Mesenteric fat pad (tissue), 1 donor: ENCODE measurements at regions not wholly inside any gene's neighbourhood (a gene's known extent, or its start where the extent isn't known, plus 50 kb on each side); places are given as distances from the start of the nearest gene placed in this dataset.

Experiments used
- DNase-seq: peaks from one replicate; pipeline ENCODE4 v3.0.0-alpha.2; 2020; ENCODE audit warnings: low spot score
- donor health status: DM: yes; HTN: yes; CAD: no.

DNA sequence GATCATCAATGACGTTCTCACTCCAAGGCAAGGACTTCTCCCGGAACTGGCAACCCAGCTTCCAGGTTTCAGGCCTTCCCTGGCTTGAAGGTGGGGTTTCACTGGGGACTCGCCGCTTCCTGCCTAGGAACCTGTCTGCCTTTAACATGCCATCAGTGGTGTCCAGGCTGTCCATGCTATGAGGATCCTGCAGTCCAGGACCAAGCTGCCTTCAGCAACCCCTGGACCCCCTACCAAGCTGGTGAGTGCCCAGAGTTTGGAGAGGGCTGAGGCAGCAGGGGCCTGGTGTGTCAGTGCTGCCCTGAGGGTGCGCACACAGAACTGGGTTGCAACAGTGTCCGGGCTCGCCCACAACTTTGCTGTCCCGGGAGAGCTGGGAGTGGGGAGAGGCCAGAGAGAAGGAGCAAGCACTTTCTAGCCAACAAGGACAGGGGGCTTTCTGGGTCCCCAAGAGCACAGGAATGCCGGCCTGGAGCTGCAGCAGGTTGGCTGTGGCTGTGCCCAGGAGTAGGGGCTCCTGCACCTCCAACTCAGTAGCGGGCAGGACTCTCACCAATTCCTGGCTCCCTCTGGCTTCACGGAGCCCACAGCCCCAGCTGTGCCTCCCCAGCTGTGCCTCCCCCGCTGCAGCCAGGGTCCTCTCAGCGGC, 1563.2 kb upstream of the MIR17HG start:
- no peak for DNase-seq

DNA sequence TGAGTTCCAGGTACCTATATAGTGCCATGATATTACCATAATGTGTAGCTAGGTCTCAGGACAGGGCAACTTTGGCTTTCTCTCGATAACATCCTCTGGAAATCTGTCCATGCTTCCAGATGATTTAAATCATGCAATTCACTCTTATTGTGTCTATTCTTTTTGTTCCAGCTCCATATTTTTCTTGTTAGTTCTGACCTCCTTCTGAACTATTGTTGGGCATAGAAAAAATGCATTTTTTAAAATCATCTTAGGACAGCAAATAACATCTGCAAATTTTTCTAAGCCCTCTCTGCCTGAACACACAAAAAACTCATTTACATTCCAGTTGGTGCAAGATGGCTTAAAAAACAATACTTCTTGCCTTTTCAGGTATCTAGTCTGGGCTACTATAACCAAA, 1561.0 kb upstream of the MIR17HG start:
- no peak for DNase-seq

DNA sequence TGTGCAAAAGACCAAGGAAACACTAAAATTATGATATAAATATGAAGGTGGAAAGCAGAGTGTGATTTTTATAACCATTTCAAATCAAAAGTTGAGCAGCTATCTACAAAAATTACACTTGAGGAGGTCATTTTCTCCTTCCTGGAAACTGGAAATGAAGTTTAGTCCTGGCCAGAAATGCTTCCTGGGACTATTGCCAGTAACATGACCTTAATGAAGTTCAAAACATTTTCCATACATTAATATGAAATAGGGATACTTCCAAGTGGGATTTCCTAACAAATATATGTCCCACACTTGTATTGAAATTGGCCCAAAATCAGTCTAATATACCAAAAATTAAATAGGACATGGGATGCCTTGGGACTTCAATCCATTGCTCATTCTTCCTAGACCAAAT, 1556.8 kb upstream of the MIR17HG start:
- DNase-seq: no peak

DNA sequence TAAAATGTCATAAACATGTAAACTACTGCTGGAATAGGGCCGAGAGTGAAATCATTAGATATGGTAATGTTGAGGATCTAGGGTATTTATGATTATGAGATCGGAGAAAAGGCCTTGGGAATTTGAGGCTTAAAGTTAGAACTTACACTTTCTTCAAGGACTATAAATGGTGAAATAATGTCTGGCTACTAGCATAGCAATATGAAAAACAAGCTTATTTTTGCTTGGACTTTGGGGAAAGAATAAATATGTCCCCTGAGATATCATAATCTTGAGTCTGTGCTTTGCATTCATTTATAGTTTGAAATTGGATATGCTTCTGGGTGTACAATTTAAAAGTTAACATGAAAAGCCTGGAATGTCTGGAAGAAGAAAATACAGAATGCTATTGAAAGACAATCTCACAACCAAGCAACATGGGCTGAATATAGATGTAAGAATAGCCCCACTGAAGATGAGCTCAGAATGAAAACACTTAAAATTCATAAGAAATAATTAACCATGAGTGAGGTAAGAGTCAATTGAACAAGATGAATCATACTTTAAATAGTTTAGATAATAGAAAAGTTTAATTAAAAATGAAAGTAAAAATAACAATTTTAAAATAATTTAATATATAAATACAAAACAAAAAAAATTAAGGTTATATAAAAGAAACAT, 1555.4 kb upstream of the MIR17HG start:
- DNase-seq: no peak

DNA sequence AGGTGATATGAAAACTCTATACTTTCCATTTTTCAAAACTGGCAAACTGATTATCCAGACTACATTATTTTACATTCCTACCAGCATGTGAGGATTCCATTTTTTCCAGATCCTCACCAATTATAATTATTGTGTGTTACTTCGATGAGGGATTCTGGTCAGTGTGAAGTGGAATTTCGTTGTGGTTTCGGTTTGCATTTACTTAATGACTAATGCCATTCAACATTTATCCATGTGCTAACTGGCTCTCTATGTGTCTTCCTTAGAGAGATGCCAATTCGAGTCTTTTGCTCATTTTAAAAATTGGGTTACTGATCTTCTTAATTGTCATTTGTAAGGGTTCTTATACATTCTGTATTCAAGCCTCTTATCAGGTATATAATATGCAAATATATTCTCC, 1551.3 kb upstream of the MIR17HG start:
- DNase-seq: no peak

DNA sequence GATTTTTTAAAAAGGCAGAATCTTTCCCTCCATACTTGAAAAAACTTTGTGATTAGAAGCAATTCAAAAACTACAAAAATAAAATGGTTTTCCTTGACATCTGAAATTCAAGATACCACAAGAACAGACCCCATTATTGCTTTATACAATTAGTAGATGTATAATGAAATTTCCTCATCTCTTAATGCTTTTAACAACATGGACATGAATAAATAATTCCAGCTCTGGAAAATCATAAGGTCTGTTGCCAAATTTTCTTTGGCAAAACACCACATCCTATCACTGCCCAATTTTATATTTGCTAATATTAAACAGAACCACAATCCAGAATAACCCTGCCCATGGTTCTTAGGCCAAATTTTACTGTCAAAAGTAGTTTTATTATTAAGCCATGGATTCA, 1543.6 kb upstream of the MIR17HG start:
- no peak for DNase-seq

DNA sequence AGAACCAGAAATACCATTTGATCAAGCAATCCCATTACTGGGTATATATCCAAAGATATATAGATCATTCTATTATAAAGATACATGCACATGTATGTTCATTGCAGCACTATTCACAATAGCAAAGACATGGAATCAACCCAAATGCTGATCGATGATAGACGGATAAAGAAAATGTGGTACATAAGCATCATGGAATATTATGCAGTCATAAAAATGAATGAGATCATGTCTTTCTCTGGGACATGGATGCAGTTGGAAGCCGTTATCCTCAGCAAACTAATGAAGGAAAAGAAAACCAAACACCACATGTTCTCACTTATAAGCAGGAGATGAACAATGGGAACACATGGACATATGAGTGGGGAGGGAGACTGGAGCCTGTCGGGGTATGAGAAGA, 1540.9 kb upstream of the MIR17HG start:
- DNase-seq: no peak

DNA sequence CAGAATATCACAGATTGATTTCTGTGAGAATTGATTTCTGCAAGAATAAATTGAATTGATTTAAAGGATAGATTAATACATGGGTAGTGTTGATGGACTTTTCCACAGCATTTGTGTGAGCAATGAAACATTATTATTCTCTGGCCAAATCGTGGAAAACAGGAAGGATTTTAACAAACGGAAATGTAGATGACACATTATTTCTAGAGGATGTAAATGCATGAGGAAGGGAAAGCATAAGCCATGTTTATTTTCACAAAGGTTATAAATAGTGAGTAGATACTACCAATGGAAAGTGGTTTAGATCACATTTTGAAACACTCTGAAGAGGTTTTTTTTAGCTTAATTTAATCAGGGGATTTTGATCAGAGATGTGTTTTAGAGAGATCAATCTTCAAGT, 1534.6 kb upstream of the MIR17HG start:
- DNase-seq: no peak

DNA sequence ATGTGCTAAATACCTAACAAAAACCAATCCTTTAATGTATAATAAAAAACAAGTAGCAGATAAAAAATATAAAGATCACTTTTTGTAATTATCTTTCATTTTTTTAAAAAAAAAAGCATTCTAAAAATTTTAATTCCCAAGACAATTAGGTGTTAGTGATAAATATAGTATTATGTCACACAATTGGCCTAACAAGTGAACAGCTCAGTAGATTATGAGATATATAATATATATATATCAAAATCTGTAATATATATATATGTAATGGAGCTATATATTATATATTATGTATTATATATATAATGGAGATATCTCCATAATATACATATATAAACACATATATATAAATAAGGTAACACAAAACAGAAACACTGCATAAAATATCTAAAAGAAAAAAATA, 1531.1 kb upstream of the MIR17HG start:
- no peak for DNase-seq

DNA sequence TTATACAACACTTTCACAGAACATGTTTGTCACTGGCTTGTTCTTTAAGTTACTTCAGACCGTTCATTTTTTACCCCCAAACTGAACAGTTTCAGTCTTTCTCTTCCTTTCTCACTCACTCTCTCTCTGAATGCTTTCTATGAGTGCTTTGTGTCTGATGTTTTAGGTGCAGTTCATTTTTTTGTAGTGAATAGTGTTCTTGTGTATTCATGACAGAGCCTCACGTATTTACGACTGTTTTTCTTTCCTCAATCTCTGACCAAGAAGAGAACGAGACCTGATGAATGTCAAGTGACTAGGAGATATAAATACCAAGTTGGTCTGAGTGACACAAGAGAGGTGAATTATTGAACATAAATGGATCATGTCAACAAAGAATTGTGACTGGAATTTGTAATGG, 1525.0 kb upstream of the MIR17HG start:
- DNase-seq: no peak

DNA sequence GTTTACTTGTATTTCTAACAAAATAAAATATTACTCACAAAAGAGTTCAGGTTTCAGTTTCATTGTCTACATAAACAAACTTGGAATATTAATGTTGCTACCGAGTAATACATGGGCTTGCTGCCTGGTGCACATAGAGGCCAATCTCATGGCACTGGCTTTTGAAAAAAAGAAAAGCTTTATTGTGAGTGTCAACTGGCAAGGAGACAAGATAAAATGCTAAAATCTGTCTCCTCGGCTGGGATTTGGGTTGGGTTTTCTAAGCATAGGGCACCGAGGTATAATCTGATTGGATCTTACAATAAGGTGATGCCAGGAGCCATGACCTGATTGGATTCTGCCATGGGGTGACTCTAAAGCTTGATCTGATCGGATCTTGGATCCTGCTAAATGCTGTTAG, 1519.9 kb upstream of the MIR17HG start:
- no peak for DNase-seq

DNA sequence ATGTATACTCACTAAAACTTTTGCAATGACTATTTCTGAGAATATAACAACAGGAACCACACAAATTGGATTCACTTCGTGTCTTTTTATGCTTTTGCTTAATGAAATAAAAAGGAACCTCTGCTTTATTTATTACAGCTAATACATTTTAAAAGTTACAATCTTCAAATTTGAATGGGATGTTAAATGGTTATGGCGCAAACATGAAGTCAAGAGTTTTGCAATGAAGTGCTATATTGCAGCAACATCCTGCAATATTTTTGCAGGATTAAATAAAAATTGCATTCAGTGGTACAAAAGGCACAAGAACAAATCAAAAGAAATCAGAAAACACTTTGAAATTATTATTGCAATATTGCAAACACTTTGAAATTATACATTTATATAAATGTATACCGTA, 1519.0 kb upstream of the MIR17HG start:
- DNase-seq: no peak

DNA sequence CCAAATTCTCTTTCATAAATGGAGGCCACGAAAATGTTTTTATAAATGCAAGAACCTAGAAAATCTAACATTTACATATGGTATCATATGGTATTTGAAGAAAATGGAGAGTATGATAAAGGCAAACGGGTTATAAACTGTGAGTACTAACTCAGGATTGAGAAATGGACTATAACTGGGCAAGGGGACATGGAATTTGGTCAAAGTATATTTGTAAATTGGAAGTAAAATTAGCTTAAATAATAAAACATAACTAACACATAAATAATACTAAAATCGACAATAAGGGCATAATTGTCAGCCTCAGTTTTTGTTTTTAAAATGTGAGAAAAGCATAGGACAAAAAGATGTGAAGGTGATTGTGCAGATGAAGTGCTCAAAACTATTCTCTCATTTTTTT, 1516.3 kb upstream of the MIR17HG start:
- no peak for DNase-seq

DNA sequence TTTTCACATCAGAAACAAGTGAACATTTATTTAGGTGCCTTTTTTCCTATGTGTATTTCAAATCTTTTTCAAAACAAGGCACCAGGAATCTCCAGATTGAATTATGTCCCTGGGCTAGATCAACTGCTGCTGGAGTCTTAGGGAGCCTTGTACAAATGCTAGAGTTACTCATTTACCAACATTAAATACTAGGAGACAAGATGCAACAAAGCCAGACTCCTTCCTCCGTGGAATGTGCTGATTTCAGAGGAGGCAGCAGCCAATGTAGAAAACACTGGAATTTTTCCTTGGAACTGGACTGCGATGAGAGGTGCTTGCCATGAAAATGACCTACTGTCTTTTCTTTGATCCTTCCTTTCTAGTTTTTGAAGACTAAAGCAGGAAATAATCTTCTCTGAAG, 1514.7 kb upstream of the MIR17HG start:
- DNase-seq: no peak

DNA sequence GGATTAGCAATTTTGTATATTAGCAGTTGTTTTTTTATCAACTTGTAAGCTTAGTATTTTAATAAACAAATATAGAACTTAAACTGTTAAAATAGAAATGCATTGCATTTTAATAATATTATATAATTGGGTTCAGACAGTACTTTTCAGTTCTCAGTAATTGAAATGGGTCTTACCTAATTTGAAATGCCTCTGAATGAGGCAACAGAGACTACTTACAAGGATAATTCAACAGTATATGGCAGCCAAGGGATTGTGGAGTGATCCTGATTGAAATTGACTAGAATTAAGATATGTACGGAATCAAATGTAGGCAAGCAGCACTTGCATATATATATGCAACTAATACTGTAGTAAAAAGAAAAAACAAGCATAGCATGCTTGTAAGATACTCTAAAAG, 1503.9 kb upstream of the MIR17HG start:
- DNase-seq: no peak

DNA sequence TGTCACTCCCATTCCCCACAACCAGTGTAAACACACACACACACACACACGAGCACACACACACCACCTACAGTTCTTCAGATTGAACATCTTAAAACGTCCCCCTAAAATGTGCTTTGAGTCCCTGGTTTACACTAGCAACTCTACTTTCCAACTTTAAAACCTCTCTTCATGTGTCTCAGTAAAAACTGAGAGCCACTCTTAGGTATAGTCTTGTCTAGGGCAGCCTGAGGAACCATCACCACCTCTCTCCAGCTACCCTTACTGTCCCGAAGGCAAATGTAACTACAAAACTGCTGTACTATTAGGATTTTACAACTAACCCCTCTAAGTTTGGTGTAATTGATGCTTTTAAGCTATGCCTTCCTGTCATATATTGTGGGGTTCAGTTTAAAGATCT, 1501.6 kb upstream of the MIR17HG start:
- DNase-seq: no peak

DNA sequence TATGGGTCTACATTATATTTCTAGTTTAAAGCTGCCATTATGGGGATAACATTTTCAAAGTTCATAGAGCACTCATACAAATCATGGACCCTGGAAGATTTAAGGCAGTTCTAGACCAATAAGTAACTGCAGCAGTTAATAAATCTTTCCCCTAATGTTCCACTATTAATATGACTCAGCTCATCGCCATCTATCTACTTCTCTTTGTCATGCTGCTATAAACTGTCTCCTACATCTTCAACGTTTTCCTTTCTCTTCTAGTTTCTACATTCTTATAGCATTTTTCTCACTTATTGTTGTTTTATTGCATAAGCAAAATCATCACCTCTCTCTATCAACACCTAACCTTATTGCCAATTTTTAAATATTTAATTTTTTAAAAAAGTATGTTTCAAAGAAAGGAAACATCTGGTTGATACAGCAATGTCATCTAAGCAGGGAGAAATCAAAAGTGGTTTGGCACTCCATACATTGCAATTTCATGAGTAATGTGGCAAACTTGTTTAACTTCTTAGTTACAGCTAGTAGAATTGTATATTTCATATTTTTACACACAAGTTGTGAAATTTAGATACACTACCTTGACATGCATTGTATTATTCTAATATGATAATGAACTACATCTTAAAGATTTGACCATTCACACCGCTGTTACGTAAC, 1500.4 kb upstream of the MIR17HG start:
- DNase-seq: no peak

DNA sequence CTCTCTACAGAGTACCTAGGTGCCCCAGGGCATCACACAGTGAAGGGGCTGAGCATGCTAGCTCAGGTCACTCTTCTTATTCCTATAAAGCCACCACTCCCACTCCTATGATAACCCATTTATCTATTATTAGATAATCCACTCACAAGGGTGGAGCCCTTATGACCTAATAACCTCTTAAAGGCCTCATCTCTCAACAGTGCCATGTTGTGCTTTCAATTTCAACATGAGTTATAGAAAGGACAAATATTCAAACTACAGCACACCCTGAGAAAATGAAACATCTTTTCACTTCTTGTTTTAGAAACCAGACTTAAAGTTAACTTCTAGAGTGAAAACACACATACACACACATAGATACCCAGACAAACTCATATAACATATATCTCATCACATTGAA, 1494.9 kb upstream of the MIR17HG start:
- DNase-seq: no peak

DNA sequence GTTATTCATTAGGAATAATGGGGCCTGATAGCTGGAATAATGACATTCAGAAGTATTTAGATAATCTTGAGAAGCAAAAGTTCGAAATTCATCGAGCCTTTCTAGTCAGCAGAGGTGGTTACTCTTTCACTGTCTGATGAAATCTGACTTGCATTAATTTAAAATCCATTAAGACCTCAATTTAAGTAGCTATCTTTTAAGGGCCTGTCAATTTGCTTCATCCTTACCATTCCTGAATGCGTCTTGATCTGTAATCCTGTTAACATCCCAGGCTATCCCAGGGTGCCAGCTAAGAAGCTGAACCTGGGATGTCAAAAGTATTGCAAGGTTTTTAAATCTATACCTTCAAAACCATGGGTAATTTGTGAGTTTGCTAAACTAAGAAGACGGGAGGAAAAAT, 1491.0 kb upstream of the MIR17HG start:
- DNase-seq: no peak

DNA sequence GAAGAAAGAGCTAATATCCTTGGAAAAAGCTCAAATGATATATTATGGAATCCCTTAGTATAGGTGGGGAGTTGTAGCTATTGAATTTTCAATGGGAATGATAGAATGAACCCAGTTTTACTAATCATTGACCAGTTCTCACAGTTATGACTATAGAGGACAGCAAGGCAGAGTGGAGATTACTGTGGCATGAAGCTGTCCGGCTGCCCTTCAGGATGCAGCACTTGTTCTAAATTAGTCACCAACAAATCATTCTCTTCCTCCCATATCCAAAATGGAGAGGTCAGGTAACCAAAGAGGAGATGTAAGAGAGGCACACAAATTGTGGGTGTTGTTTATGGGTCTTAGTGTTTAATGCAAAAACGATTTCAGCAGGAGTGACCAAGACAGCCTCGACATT, 1490.0 kb upstream of the MIR17HG start:
- DNase-seq: no peak

DNA sequence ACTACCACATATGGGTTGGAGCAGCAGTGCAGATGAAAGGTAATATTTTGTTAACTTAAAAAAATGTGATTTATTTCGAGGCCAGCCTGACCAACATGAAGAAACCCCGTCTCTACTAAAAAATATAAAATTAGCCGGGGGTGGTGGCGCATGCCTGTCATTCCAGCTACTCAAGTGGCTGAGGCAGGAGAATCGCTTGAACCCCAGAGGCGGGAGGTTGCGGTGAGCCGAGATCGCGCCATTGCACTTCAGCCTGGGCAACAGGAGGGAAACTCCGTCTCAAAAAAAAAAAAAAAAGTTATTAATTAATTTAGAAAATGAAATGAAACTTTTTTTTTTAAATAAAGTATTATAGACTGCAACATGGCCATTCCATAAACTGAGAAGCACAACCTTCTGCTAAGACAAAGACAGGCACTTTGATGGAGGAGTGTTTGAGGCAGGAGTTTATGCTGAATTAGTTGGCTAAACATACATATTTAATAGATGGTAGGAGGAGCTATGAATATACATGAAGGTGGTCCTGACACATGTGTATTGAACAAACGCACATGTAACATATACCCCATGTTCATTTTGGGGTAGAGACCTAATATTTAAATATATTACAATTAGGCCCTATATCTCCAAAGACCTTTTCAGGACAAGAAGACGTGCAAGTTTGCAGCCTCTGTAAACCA, 1485.3 kb upstream of the MIR17HG start:
- no peak for DNase-seq

DNA sequence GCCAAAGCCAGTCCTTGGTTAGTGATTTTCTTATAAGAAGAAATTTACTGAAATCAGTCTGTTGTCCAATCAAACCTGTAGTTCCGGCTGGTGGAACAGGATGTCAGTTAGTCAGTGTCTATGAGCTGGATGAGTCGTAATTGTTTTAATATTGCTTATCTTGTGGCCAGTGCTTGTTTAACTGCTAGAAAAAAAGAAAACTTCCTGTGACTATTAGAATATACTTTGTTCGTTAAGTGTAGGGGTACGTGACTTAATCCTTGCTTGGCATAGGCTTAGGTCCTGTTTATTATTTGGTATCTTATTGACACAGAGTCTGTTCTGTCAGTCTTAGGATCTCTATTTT, 1484.8 kb upstream of the MIR17HG start:
- no peak for DNase-seq
